NB4 (cell line): ENCODE measurements at regions not wholly inside any gene's neighbourhood (a gene's known extent, or its start where the extent isn't known, plus 50 kb on each side); places are given as distances from the start of the nearest gene placed in this dataset.

Experiments
- MYC ChIP-seq: IDR thresholded peaks from 2 replicates; pipeline ENCODE4 v1.6.1; 2011; ENCODE audit warnings: low read depth, low read length
- POLR2A ChIP-seq: IDR thresholded peaks from 2 replicates; pipeline ENCODE4 v1.6.1; 2011; ENCODE audit warnings: mild to moderate bottlenecking; ENCODE audit not compliant: insufficient read length; ENCODE audit errors: extremely low read depth
- TF ChIP-seq, protein P1 (sequence below): IDR thresholded peaks from one replicate; pipeline ENCODE4 v1.5.1; 2012; ENCODE audit warnings: low read depth, low read length
- TF ChIP-seq, protein P2 (sequence below): IDR thresholded peaks from 2 replicates; pipeline ENCODE4 v1.6.1; 2011; ENCODE audit warnings: low read depth, low read length

DNA sequence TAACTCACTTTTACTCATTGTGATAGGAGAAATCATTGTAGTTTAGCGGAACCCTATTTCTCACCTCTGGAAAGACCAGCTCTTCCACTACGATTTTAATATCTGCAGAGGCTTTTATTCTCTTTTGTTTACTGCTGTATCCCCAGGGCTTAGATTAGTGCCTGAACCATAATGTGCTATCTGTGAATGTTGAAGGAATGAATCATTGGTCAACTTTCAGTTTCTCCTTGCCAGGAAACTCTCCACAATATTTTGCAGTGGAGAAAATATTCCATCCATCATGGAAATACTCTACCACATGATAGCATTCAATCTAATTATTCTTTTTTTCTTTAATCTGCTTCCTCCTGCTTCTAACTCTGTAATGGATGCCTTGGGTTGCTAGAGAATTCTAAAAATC lies 263.5 kb upstream of the PTPRD start:
- TF ChIP-seq, protein P1, sequence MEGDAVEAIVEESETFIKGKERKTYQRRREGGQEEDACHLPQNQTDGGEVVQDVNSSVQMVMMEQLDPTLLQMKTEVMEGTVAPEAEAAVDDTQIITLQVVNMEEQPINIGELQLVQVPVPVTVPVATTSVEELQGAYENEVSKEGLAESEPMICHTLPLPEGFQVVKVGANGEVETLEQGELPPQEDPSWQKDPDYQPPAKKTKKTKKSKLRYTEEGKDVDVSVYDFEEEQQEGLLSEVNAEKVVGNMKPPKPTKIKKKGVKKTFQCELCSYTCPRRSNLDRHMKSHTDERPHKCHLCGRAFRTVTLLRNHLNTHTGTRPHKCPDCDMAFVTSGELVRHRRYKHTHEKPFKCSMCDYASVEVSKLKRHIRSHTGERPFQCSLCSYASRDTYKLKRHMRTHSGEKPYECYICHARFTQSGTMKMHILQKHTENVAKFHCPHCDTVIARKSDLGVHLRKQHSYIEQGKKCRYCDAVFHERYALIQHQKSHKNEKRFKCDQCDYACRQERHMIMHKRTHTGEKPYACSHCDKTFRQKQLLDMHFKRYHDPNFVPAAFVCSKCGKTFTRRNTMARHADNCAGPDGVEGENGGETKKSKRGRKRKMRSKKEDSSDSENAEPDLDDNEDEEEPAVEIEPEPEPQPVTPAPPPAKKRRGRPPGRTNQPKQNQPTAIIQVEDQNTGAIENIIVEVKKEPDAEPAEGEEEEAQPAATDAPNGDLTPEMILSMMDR: no peak
- TF ChIP-seq POLR2A (no peak), MYC (no peak)
- TF ChIP-seq, protein P2, sequence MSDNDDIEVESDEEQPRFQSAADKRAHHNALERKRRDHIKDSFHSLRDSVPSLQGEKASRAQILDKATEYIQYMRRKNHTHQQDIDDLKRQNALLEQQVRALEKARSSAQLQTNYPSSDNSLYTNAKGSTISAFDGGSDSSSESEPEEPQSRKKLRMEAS: no peak
